Gastroesophageal sphincter (tissue), 4 donors: ENCODE measurements at regions not wholly inside any gene's neighbourhood (a gene's known extent, or its start where the extent isn't known, plus 50 kb on each side); places are given as distances from the start of the nearest gene placed in this dataset.

Experiments used
- ATAC-seq: fragments of 150-250 bp; one replicate; pipeline ENCODE4 v1.9.1; 2016; ENCODE audit warnings: mild to moderate bottlenecking, moderate library complexity
- H3K27ac ChIP-seq, 4 donors: fragments of 200-600 bp; sonication (generic) in 3 of 4; 1 replicate in 3 of 4; 2 replicates in 1 of 4; pipeline ENCODE4 v1.5.1; 2016 to 2019
- H3K27me3 ChIP-seq: fragments of 200-600 bp; sonication (generic); one replicate; pipeline ENCODE4 v1.5.1; 2019
- H3K36me3 ChIP-seq, 2 donors: fragments of 200-600 bp; sonication (generic); one replicate each; pipeline ENCODE4 v1.5.1; 2019; ENCODE audit warnings: control low read depth in 1 of 2
- H3K4me1 ChIP-seq, 3 donors: fragments of 200-600 bp; sonication (generic); 1 replicate in 2 of 3; 2 replicates in 1 of 3; pipeline ENCODE4 v1.5.1; 2016 to 2019; ENCODE audit warnings: control low read depth in 2 of 3
- H3K4me3 ChIP-seq, 2 donors: fragments of 200-600 bp; sonication (generic); one replicate each; pipeline ENCODE4 v1.5.1; 2019; ENCODE audit warnings: mild to moderate bottlenecking in 1 of 2, moderate library complexity in 1 of 2
- H3K9me3 ChIP-seq, 3 donors: fragments of 200-600 bp; sonication (generic); one replicate each; pipeline ENCODE4 v1.5.1; 2017 to 2019; ENCODE audit warnings: control low read depth in 2 of 3
- CTCF ChIP-seq, 4 experiments: fragments of 200-600 bp in 2 of 4; fragments of 450-650 bp in 2 of 4; sonication (generic) in 1 of 4; IDR thresholded peaks; one replicate each; pipeline ENCODE4 v1.5.1; 2017 to 2019; ENCODE audit warnings: antibody characterized with exemption in 4 of 4, mild to moderate bottlenecking in 2 of 4, moderate library complexity in 2 of 4
- EP300 ChIP-seq: sonication (generic); formaldehyde crosslinking; IDR thresholded peaks from one replicate; pipeline ENCODE4 v1.6.1; 2017; ENCODE audit warnings: antibody characterized with exemption, mild to moderate bottlenecking
- POLR2A ChIP-seq, 2 donors: fragments of 450-650 bp; IDR thresholded peaks; one replicate each; pipeline ENCODE4 v1.6.1; 2017; ENCODE audit warnings: antibody characterized with exemption in 2 of 2, mild to moderate bottlenecking in 2 of 2, moderate library complexity in 1 of 2
- POLR2AphosphoS5 ChIP-seq: sonication (generic); formaldehyde crosslinking; IDR thresholded peaks from one replicate; pipeline ENCODE4 v1.6.1; 2017; ENCODE audit warnings: antibody characterized with exemption
- WGBS, 2 donors: methylation state at CpG; one replicate each; pipeline ENCODE4 v1.1.5; 2018; ENCODE audit warnings: low coverage in 1 of 2; 5-methylcytosine and 5-hydroxymethylcytosine counted together

GRCh38 chr15:38930851-38931572 lies 366.4 kb upstream of the RASGRP1 start:
- H3K36me3 ChIP-seq, result no peaks in the 10 kb centered on the region
- no peak overlapping the region for H3K27ac ChIP-seq
- TF ChIP-seq POLR2A (IDR thresholded peaks at IDR 0.05), result no peak
- no peak for TF ChIP-seq POLR2AphosphoS5
- TF ChIP-seq EP300, result no peak
- no peak for TF ChIP-seq CTCF (IDR thresholded peaks at IDR 0.05)

GRCh38 chr15:38941399-38941953 lies 376.9 kb upstream of the RASGRP1 start:
- no peaks in the 10 kb centered on the region for H3K36me3 ChIP-seq
- WGBS, 2 donors, result 46 to 47% methylated on average over 1 to 5 of the region's 6 CpGs
- no peaks in the 10 kb centered on the region for H3K27me3 ChIP-seq
- ATAC-seq, result no peak
- no peak overlapping the region for H3K4me3 ChIP-seq
- no peaks in the 10 kb centered on the region for H3K9me3 ChIP-seq
- H3K27ac ChIP-seq, result no peak overlapping the region
- TF ChIP-seq CTCF (IDR thresholded peaks at IDR 0.05), result no peak
- no peak for TF ChIP-seq EP300
- TF ChIP-seq POLR2AphosphoS5, result no peak
- TF ChIP-seq POLR2A (IDR thresholded peaks at IDR 0.05), result no peak
- no peaks in the 10 kb centered on the region for H3K4me1 ChIP-seq

More at GRCh38 chr15:38930851-38931572, 366.4 kb upstream of the RASGRP1 start:
- ATAC-seq, result no peak
- 82 to 97% methylated on average over 4 to 9 of the region's 9 CpGs for WGBS, 2 donors
- H3K4me1 ChIP-seq, result no peaks in the 10 kb centered on the region
- H3K4me3 ChIP-seq, result no peak overlapping the region
- no peaks in the 10 kb centered on the region for H3K9me3 ChIP-seq
- H3K27me3 ChIP-seq, result no peaks in the 10 kb centered on the region

GRCh38 chr15:38944536-38944935 lies 379.9 kb upstream of the RASGRP1 start:
- Histone ChIP-seq H3K36me3 (no peaks in the 10 kb centered on the region), H3K9me3 (no peaks in the 10 kb centered on the region), H3K4me3 (no peak overlapping the region), H3K27me3 (no peaks in the 10 kb centered on the region), H3K4me1 (no peaks in the 10 kb centered on the region), H3K27ac (no peak overlapping the region)
- ATAC-seq, result no peak
- TF ChIP-seq POLR2AphosphoS5, result no peak
- no peak for TF ChIP-seq POLR2A (IDR thresholded peaks at IDR 0.05)
- no peak for TF ChIP-seq CTCF (IDR thresholded peaks at IDR 0.05)
- no peak for TF ChIP-seq EP300

- no peaks in the 10 kb centered on the region for H3K4me1 ChIP-seq
- H3K36me3 ChIP-seq, result no peaks in the 10 kb centered on the region
- H3K4me3 ChIP-seq, result no peak overlapping the region
- WGBS, 2 donors, result 40 to 86% methylated on average over 1 to 4 of the region's 5 CpGs
- no peaks in the 10 kb centered on the region for H3K9me3 ChIP-seq
- no peak for TF ChIP-seq CTCF (IDR thresholded peaks at IDR 0.05)
- no peak for TF ChIP-seq EP300
- no peak for TF ChIP-seq POLR2A (IDR thresholded peaks at IDR 0.05)
- no peak for TF ChIP-seq POLR2AphosphoS5
- no peaks in the 10 kb centered on the region for H3K27me3 ChIP-seq
- ATAC-seq, result no peak
- no peak overlapping the region for H3K27ac ChIP-seq
Observed at GRCh38 chr15:38945551-38946298, 381.1 kb upstream of the RASGRP1 start.
